Heart left ventricle (tissue), 16 donors: ENCODE measurements at regions not wholly inside any gene's neighbourhood (a gene's known extent, or its start where the extent isn't known, plus 50 kb on each side); places are given as distances from the start of the nearest gene placed in this dataset.

Source experiments
- ATAC-seq, 4 donors: fragments of 200-7000 bp; cut with Tn5 transposase; one replicate each; pipeline ENCODE4 v1.9.1; 2020 to 2022; ENCODE audit warnings: moderate library complexity in 4 of 4, mild to moderate bottlenecking in 3 of 4, moderate number of reproducible peaks in 1 of 4
- DNase-seq, 5 donors: peaks; one replicate each; pipeline ENCODE4 v3.0.0-alpha.2; 2020
- H3K27ac ChIP-seq, 12 donors: fragments of 200-600 bp; sonication (generic) in 4 of 12; one replicate each; pipeline versions ENCODE4 v1.5.0 to v1.8.0; 2016 to 2022; ENCODE audit warnings: mild to moderate bottlenecking in 2 of 12
- H3K27me3 ChIP-seq, 9 donors: fragments of 200-600 bp; sonication (generic) in 2 of 9; one replicate each; pipeline versions ENCODE4 v1.5.1 to v1.8.0; 2016 to 2022; ENCODE audit warnings: mild to moderate bottlenecking in 3 of 9
- H3K36me3 ChIP-seq, 9 donors: fragments of 200-600 bp; sonication (generic) in 2 of 9; one replicate each; pipeline versions ENCODE4 v1.5.0 to v1.8.0; 2018 to 2022; ENCODE audit warnings: mild to moderate bottlenecking in 2 of 9
- H3K4me1 ChIP-seq, 12 donors: fragments of 200-600 bp; sonication (generic) in 4 of 12; one replicate each; pipeline versions ENCODE4 v1.5.0 to v1.8.0; 2016 to 2022; ENCODE audit warnings: mild to moderate bottlenecking in 3 of 12
- H3K4me3 ChIP-seq, 12 donors: fragments of 200-600 bp; sonication (generic) in 4 of 12; one replicate each; pipeline versions ENCODE4 v1.5.0 to v1.8.0; 2017 to 2022; ENCODE audit warnings: mild to moderate bottlenecking in 9 of 12, moderate library complexity in 4 of 12
- H3K9me3 ChIP-seq, 12 donors: fragments of 200-600 bp; sonication (generic) in 4 of 12; one replicate each; pipeline versions ENCODE4 v1.5.0 to v1.8.0; 2016 to 2022; ENCODE audit warnings: mild to moderate bottlenecking in 1 of 12
- POLR2A ChIP-seq, 2 donors: fragments of 450-650 bp; IDR thresholded peaks; one replicate each; pipeline ENCODE4 v1.6.1; 2017; ENCODE audit warnings: antibody characterized with exemption in 2 of 2, mild to moderate bottlenecking in 2 of 2, moderate library complexity in 2 of 2
- WGBS, 4 donors: extraction: QIAGEN DNeasy Blood & Tissue Kit in 2 of 4; methylation state at CpG; one replicate each; pipeline versions ENCODE4 v1.1.5 to v1.1.7; 2013 to 2018; 5-methylcytosine and 5-hydroxymethylcytosine counted together
- intact Hi-C, 10 donors: fragments of 100-400 bp; cut with DNase I; formaldehyde crosslinking; loops; one replicate each; pipeline versions ENCODE4 v1.11.1 to v1.14.2; 2022
- TF ChIP-seq, protein P1 (sequence below), 12 donors: fragments of 200-600 bp; sonication (generic) in 4 of 12; IDR thresholded peaks; one replicate each; pipeline versions ENCODE4 v1.5.0 to v1.8.0; 2018 to 2022; ENCODE audit warnings: antibody characterized with exemption in 12 of 12, mild to moderate bottlenecking in 5 of 12
- donor health status: ischemic (EF 13 %, LVEDD 7.1; RV severe dilation, severe dysfunction).
- donor health status: healthy with polysubstance abuse.
- donor health status: DM: no; HTN: yes; CAD: no.
- donor health status: DM: no; HTN: no; CAD: no.
- donor health status: ischemic (EF 25% LVEDD 6.9; RV normal size, moderate dysfunction).
- donor health status: ischemic (EF 25% LVEDD 5.7; RV mildly dilated, moderate dysfunction).
- donor health status: healthy.
- donor health status: DM: yes; HTN: yes; CAD: no.
- donor health status: ischemic (EF 35%, LVEDD 5.7; RV mildly dilated, moderate dysfunction).
- donor health status: nonischemic (EF 11% LVEDD 7.7; RV severe dilation, severe dysfunction).
- donor health status: DM: yes; HTN: yes; CAD: no.
- donor health status: PGD.
- donor health status: ischemic (EF 29% LVEDD 5.4; RV normal size, mild dysfunction).
- donor health status: nonischemic (EF 23%, LVEDD 6.1; RV moderate dilation, normal function).

DNA sequence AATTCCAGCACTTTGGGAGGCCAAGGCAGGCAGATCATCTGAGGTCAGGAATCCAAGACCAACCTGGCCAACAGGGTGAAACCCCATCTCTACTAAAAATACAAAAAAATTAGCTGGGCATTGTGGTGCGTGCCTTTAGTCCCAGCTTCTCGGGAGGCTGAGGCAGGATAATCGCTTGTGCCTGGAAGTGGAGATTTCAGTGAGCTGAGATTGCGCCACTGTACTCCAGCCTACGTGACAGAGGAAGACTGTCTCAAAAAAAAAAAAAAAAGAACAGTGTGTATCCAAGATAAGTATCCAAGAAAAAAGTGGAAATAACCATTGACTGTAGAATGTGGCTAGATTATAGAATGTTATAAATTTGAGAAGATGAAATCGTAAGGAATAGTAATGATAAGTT, 142.1 kb downstream of the FAM124B start:
- no peaks in the 10 kb centered on the region for H3K27me3 ChIP-seq
- H3K36me3 ChIP-seq: no peaks in the 10 kb centered on the region
- H3K4me1 ChIP-seq: peaks cover 0 to 23% (median 0%) of the 10 kb centered on the region in 12 donors
- no peak overlapping the region for H3K27ac ChIP-seq
- H3K4me3 ChIP-seq: no peak overlapping the region
- DNase-seq: no peak
- H3K9me3 ChIP-seq: no peaks in the 10 kb centered on the region
- intact Hi-C loops: no loop called here
- TF ChIP-seq POLR2A (IDR thresholded peaks at IDR 0.05): no peak
- TF ChIP-seq, protein P1, sequence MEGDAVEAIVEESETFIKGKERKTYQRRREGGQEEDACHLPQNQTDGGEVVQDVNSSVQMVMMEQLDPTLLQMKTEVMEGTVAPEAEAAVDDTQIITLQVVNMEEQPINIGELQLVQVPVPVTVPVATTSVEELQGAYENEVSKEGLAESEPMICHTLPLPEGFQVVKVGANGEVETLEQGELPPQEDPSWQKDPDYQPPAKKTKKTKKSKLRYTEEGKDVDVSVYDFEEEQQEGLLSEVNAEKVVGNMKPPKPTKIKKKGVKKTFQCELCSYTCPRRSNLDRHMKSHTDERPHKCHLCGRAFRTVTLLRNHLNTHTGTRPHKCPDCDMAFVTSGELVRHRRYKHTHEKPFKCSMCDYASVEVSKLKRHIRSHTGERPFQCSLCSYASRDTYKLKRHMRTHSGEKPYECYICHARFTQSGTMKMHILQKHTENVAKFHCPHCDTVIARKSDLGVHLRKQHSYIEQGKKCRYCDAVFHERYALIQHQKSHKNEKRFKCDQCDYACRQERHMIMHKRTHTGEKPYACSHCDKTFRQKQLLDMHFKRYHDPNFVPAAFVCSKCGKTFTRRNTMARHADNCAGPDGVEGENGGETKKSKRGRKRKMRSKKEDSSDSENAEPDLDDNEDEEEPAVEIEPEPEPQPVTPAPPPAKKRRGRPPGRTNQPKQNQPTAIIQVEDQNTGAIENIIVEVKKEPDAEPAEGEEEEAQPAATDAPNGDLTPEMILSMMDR (IDR thresholded peaks at IDR 0.05): no peak
- peak in 1 of 4 donors; percentile 31 for ATAC-seq
- 70 to 81% (median 76%) methylated on average over 6 of the region's 6 CpGs for WGBS, 4 donors

DNA sequence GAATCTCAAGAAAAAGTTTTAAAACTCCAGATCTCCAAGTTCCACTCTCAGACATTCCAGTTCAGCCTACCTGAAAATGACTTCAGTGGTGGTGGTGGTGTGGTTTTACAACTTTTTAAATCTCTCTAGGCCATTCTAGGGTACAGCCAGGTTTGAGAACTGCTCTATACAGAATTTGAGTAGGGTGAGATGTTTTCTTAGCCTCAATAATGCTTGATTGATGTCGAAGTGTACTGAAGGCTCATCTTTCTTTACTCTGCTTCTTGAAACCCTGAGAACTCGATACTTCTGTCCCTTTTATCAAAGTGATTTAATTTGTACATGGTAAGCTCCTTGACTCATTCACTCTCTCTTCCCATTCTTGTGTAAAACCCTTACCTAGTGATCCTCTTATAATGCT, 143.8 kb downstream of the FAM124B start:
- intact Hi-C loops: no loop called here

DNA sequence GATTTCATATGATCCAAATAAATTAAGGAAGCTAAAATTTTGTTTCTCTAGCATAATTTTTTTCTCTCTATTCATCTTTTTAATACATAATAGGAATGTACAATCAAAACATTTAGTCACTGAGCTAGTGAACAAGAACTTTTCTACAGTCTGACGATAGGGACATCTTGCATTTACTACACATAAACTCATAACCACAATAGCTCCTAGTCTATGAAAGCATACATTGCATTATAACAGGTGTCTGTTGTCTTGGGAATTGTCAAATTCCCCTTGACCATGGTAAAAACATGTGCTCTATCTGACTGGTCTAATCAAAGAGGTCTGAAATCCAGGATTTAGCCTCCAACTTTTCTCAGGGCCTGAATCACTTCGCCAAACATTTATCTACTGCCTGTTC, 144.8 kb downstream of the FAM124B start:
- DNase-seq (no peak), ATAC-seq (no peak)
- Histone ChIP-seq H3K4me3 (no peak overlapping the region), H3K36me3 (no peaks in the 10 kb centered on the region), H3K9me3 (no peaks in the 10 kb centered on the region), H3K27ac (no peak overlapping the region), H3K4me1 (peaks cover 0 to 17% (median 0%) of the 10 kb centered on the region in 12 donors), H3K27me3 (no peaks in the 10 kb centered on the region)
- TF ChIP-seq, protein P1 (IDR thresholded peaks at IDR 0.05): no peak
- no peak for TF ChIP-seq POLR2A (IDR thresholded peaks at IDR 0.05)
- intact Hi-C loops: no loop called here
- WGBS, 4 donors: 47 to 75% (median 48%) methylated on average over 2 of the region's 2 CpGs

More for the DNA sequence above, 143.8 kb downstream of the FAM124B start:
- no peak overlapping the region for H3K27ac ChIP-seq
- DNase-seq (no peak), ATAC-seq (no peak)
- no peak overlapping the region for H3K4me3 ChIP-seq
- H3K27me3 ChIP-seq: no peaks in the 10 kb centered on the region
- H3K9me3 ChIP-seq: no peaks in the 10 kb centered on the region
- no peaks in the 10 kb centered on the region for H3K36me3 ChIP-seq
- peaks cover 0 to 17% (median 0%) of the 10 kb centered on the region in 12 donors for H3K4me1 ChIP-seq
- WGBS, 4 donors: 80 to 95% (median 88%) methylated on average over 2 of the region's 2 CpGs
- TF ChIP-seq, protein P1 (IDR thresholded peaks at IDR 0.05): no peak
- TF ChIP-seq POLR2A (IDR thresholded peaks at IDR 0.05): no peak

DNA sequence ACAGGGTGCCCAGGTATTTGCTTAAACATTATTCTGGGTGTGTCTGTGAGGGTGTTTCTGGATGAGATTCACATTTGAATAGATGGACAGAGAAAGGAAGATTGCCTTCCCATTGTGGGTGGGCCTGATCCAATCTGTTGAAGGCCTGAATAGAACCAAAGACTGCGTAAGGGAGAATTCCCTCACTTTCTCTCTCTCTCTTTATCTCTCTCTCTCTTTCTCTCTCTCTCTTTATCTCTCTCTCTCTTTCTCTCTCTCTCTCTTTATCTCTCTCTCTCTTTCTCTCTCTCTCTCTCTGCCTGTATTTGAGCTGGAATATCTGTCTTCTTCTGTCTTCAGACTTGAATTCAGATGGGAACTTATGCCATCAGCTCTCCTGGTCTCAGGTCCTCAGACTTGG, 148.4 kb downstream of the FAM124B start:
- H3K4me1 ChIP-seq: no peaks in the 10 kb centered on the region
- no peak overlapping the region for H3K4me3 ChIP-seq
- H3K36me3 ChIP-seq: no peaks in the 10 kb centered on the region
- no peak overlapping the region for H3K27ac ChIP-seq
- DNase-seq (no peak), ATAC-seq (no peak)
- WGBS, 4 donors: 91 to 100% (median 96%) methylated on average over 1 of the region's 1 CpG
- no peaks in the 10 kb centered on the region for H3K9me3 ChIP-seq
- intact Hi-C loops: no loop called here
- no peaks in the 10 kb centered on the region for H3K27me3 ChIP-seq
- no peak for TF ChIP-seq POLR2A (IDR thresholded peaks at IDR 0.05)
- TF ChIP-seq, protein P1 (IDR thresholded peaks at IDR 0.05): no peak
